SHP77 treated with DMSO at 0.1 percent for 48 hours (cell line): ENCODE measurements at regions not wholly inside any gene's neighbourhood (a gene's known extent, or its start where the extent isn't known, plus 50 kb on each side); places are given as distances from the start of the nearest gene placed in this dataset.

ENCODE experiments used
- DNase-seq: peaks from one replicate; lab custom pipeline; 2025; lab: John Stamatoyannopoulos, UW

- no peak for DNase-seq
These were observed 414.7 kb upstream of the PIK3C3 start for GRCh38 chr18:41540237-41540871.

GRCh38 chr18:41538751-41539150 is 416.3 kb upstream of the PIK3C3 start:
- DNase-seq = no peak

- DNase-seq = no peak
These were observed 417.4 kb upstream of the PIK3C3 start for GRCh38 chr18:41537666-41538065.

GRCh38 chr18:41532344-41533086 is 422.5 kb upstream of the PIK3C3 start:
- no peak for DNase-seq

GRCh38 chr18:41530970-41531369 is 424.1 kb upstream of the PIK3C3 start:
- DNase-seq = no peak

- DNase-seq = no peak
These were observed 425.9 kb upstream of the PIK3C3 start for GRCh38 chr18:41529093-41529492.

- DNase-seq = no peak
These were observed 429.0 kb upstream of the PIK3C3 start for GRCh38 chr18:41526054-41526453.

GRCh38 chr18:41524674-41525470 is 430.2 kb upstream of the PIK3C3 start:
- DNase-seq = no peak

- DNase-seq = no peak
These were observed 437.9 kb upstream of the PIK3C3 start for GRCh38 chr18:41517142-41517541.

- no peak for DNase-seq
These were observed 441.6 kb upstream of the PIK3C3 start for GRCh38 chr18:41513438-41513837.

GRCh38 chr18:41504316-41504715 is 450.7 kb upstream of the PIK3C3 start:
- no peak for DNase-seq

GRCh38 chr18:41501848-41502247 is 453.2 kb upstream of the PIK3C3 start:
- no peak for DNase-seq

GRCh38 chr18:41499345-41499744 is 455.7 kb upstream of the PIK3C3 start:
- no peak for DNase-seq

GRCh38 chr18:41490861-41491260 is 464.2 kb upstream of the PIK3C3 start:
- DNase-seq = no peak

GRCh38 chr18:41486575-41486974 is 468.5 kb upstream of the PIK3C3 start:
- no peak for DNase-seq

- DNase-seq = no peak
These were observed 471.0 kb upstream of the PIK3C3 start for GRCh38 chr18:41484069-41484468.

- DNase-seq = no peak
These were observed 472.5 kb upstream of the PIK3C3 start for GRCh38 chr18:41482501-41482900.

- no peak for DNase-seq
These were observed 488.4 kb upstream of the PIK3C3 start for GRCh38 chr18:41466436-41467160.

- no peak for DNase-seq
These were observed 489.6 kb upstream of the PIK3C3 start for GRCh38 chr18:41465386-41465785.

- no peak for DNase-seq
These were observed 490.8 kb upstream of the PIK3C3 start for GRCh38 chr18:41464278-41464677.

GRCh38 chr18:41462946-41463345 is 492.1 kb upstream of the PIK3C3 start:
- DNase-seq = no peak

- DNase-seq = no peak
These were observed 493.9 kb upstream of the PIK3C3 start for GRCh38 chr18:41461114-41461513.
